A549 (cell line): ENCODE measurements at regions not wholly inside any gene's neighbourhood (a gene's known extent, or its start where the extent isn't known, plus 50 kb on each side); places are given as distances from the start of the nearest gene placed in this dataset.

Experiments
- ATAC-seq, 2 experiments: fragments of 200-7000 bp in 1 of 2; fragments of >200 bp in 1 of 2; cut with Nextera tagmentation in 1 of 2; cut with Tn5 transposase in 1 of 2; 3 replicates each; pipeline versions ENCODE4 v1.8.0 to v1.9.1; 2018 to 2020; ENCODE audit warnings: mild to moderate bottlenecking in 1 of 2, moderate library complexity in 1 of 2
- CTCF ChIA-PET: fragments of 300-600 bp; sonication (Branson Sonifier 250); formaldehyde crosslinking; extraction: SDS; loops from one replicate; lab custom pipeline; 2021; ENCODE audit warnings: antibody characterized with exemption, inconsistent platforms; lab: Yijun Ruan, JAX
- POLR2A ChIA-PET: fragments of 350-600 bp; formaldehyde crosslinking; extraction: SDS; loops from one replicate; lab custom pipeline; 2021; ENCODE audit warnings: antibody characterized with exemption, inconsistent platforms; lab: Yijun Ruan, JAX
- DNase-seq, 2 experiments: peaks; one replicate each; pipeline versions ENCODE4 v3.0.0 to v3.0.0-alpha.2; 2011 to 2016; ENCODE audit warnings: low read depth in 1 of 2, low spot score in 1 of 2
- FAIRE-seq: peaks from 2 replicates; lab custom pipeline; 2011; peaks lifted over from hg19 to GRCh38; lab: Jason Lieb, UNC
- H3K27ac ChIP-seq, 2 experiments: fragments of >200 bp; sonication (Bioruptor Twin); formaldehyde crosslinking; 3 replicates each; pipeline ENCODE4 v1.5.1; 2016 to 2017
- H3K4me1 ChIP-seq: fragments of >200 bp; sonication (Bioruptor Twin); formaldehyde crosslinking; 3 replicates; pipeline ENCODE4 v1.6.1; 2016
- H3K4me2 ChIP-seq: fragments of >200 bp; sonication (Bioruptor Twin); formaldehyde crosslinking; 3 replicates; pipeline ENCODE4 v1.6.1; 2016
- H3K4me3 ChIP-seq: fragments of >200 bp; sonication (Bioruptor Twin); formaldehyde crosslinking; 3 replicates; pipeline ENCODE4 v1.5.1; 2016
- H3K9me3 ChIP-seq: fragments of >200 bp; sonication (Bioruptor Twin); formaldehyde crosslinking; 3 replicates; pipeline ENCODE4 v1.6.1; 2016
- ATOH8 ChIP-seq: fragments of 250-450 bp; sonication (Bioruptor Pico); IDR thresholded peaks from 2 replicates; pipeline ENCODE4 v1.5.0; 2020; ENCODE audit warnings: low read depth, mild to moderate bottlenecking, moderate library complexity
- CEBPB ChIP-seq, 2 experiments: fragments of >200 bp in 1 of 2; sonication (Bioruptor Twin) in 1 of 2; formaldehyde crosslinking in 1 of 2; IDR thresholded peaks; 2 replicates each; pipeline ENCODE4 v1.6.1; 2012 to 2016
- E2F6 ChIP-seq: IDR thresholded peaks from 2 replicates; pipeline ENCODE4 v1.6.1; 2012; ENCODE audit warnings: low read depth, borderline replicate concordance
- EHF ChIP-seq: fragments of 250-450 bp; sonication (Bioruptor Pico); IDR thresholded peaks from 2 replicates; pipeline ENCODE4 v1.5.0; 2020; ENCODE audit warnings: mild to moderate bottlenecking
- ELK1 ChIP-seq: fragments of 150-350 bp; IDR thresholded peaks from 2 replicates; pipeline ENCODE4 v1.6.1; 2014; ENCODE audit warnings: low read depth, mild to moderate bottlenecking, low read length
- HMGXB4 ChIP-seq: fragments of 250-450 bp; sonication (Bioruptor Pico); IDR thresholded peaks from 2 replicates; pipeline ENCODE4 v1.5.0; 2021; ENCODE audit warnings: mild to moderate bottlenecking, moderate library complexity, borderline replicate concordance
- HOXA7 ChIP-seq: fragments of 250-450 bp; sonication (Bioruptor Pico); IDR thresholded peaks from 2 replicates; pipeline ENCODE4 v1.5.0; 2020; ENCODE audit warnings: mild to moderate bottlenecking, moderate library complexity
- JUN ChIP-seq, 2 experiments: fragments of >200 bp; sonication (Bioruptor Twin); formaldehyde crosslinking; IDR thresholded peaks; 2 replicates in 1 of 2; 3 replicates in 1 of 2; pipeline ENCODE4 v1.6.1; 2016 to 2017
- KDM5A ChIP-seq: fragments of 200-600 bp; sonication (generic); IDR thresholded peaks from 2 replicates; pipeline ENCODE4 v1.6.1; 2016; ENCODE audit warnings: antibody characterized with exemption, mild to moderate bottlenecking
- MAFK ChIP-seq: fragments of 450-650 bp; IDR thresholded peaks from 2 replicates; pipeline ENCODE4 v1.6.1; 2014; ENCODE audit not compliant: partially characterized antibody
- MAZ ChIP-seq: fragments of 150-350 bp; IDR thresholded peaks from 2 replicates; pipeline ENCODE4 v1.6.1; 2014; ENCODE audit warnings: antibody characterized with exemption, low read depth, low read length, borderline replicate concordance
- NFE2L2 ChIP-seq: fragments of 150-350 bp; conservative IDR thresholded peaks from 2 replicates; pipeline ENCODE4 v1.6.1; 2014; ENCODE audit warnings: low read length
- POLR2AphosphoS2 ChIP-seq: conservative IDR thresholded peaks from 2 replicates; pipeline ENCODE4 v1.6.1; 2012; ENCODE audit warnings: low read length, improper control_type of control experiment, inconsistent platforms
- RCOR1 ChIP-seq: fragments of 150-350 bp; IDR thresholded peaks from 2 replicates; pipeline ENCODE4 v1.6.1; 2014; ENCODE audit warnings: antibody characterized with exemption, low read length, low read depth
- REST ChIP-seq: fragments of 200-600 bp; sonication (generic); IDR thresholded peaks from 2 replicates; pipeline ENCODE4 v1.6.1; 2016; ENCODE audit warnings: antibody characterized with exemption, mild to moderate bottlenecking, moderate library complexity
- SMC3 ChIP-seq: fragments of >200 bp; sonication (Bioruptor Twin); formaldehyde crosslinking; IDR thresholded peaks from 3 replicates; pipeline ENCODE4 v1.6.1; 2018; ENCODE audit warnings: inconsistent platforms
- USF2 ChIP-seq: fragments of 450-650 bp; IDR thresholded peaks from 2 replicates; pipeline ENCODE4 v1.6.1; 2014; ENCODE audit warnings: antibody characterized with exemption
- ZC3H11A ChIP-seq: fragments of 450-650 bp; IDR thresholded peaks from 2 replicates; pipeline ENCODE4 v1.6.1; 2014; ENCODE audit warnings: antibody characterized with exemption, mild to moderate bottlenecking
- ZFP36 ChIP-seq: fragments of 450-650 bp; IDR thresholded peaks from 2 replicates; pipeline ENCODE4 v1.6.1; 2014; ENCODE audit warnings: borderline replicate concordance; ENCODE audit not compliant: partially characterized antibody
- WGBS: methylation state at CpG from one replicate; pipeline ENCODE4 v1.1.6; 2017; ENCODE audit errors: missing lambda C conversion rate; 5-methylcytosine and 5-hydroxymethylcytosine counted together

- CTCF ChIA-PET: interaction anchor here (2.0 kb wide), 1 partner anchor 18 kb away, joined by 5 read pairs; no protein-coding TSS in a partner anchor
- no peak for ATAC-seq
Observed at GRCh38 chr13:39960191-39960590, 304.7 kb downstream of the COG6 start.

GRCh38 chr13:39961036-39961435 is 305.6 kb downstream of the COG6 start:
- H3K9me3 ChIP-seq: no peaks in the 10 kb centered on the region
- no peak overlapping the region for H3K4me2 ChIP-seq
- no peak overlapping the region for H3K27ac ChIP-seq
- POLR2A ChIA-PET: no interaction called here
- H3K4me1 ChIP-seq: no peaks in the 10 kb centered on the region
- no peak for FAIRE-seq
- TF ChIP-seq MAZ (no peak), ZFP36 (no peak), ELK1 (no peak), USF2 (no peak), NFE2L2 (no peak), SMC3 (no peak), RCOR1 (no peak), KDM5A (no peak), HOXA7 (no peak), REST (no peak), ATOH8 (no peak), POLR2AphosphoS2 (no peak), CEBPB (IDR thresholded peaks at IDR 0.05) (no peak)
- TF ChIP-seq, all 56 proteins: peak for 0
- DNase-seq (no peak), ATAC-seq (no peak)
- 12% methylated on average over 1 of the region's 1 CpG for WGBS
- CTCF ChIA-PET: interaction anchor here (0.6 to 2.0 kb wide), 2 partner anchors 19 to 959 kb away, joined by 4 to 5 read pairs; no protein-coding TSS in a partner anchor
- H3K4me3 ChIP-seq: no peak overlapping the region

More at GRCh38 chr13:39960191-39960590, 304.7 kb downstream of the COG6 start:
- H3K9me3 ChIP-seq: no peaks in the 10 kb centered on the region
- TF ChIP-seq HMGXB4 (CRISPR knock-in tag): no peak
- TF ChIP-seq SMC3: no peak
- no peak for TF ChIP-seq MAFK
- TF ChIP-seq HOXA7: no peak
- TF ChIP-seq ZC3H11A: no peak
- no peak for TF ChIP-seq POLR2AphosphoS2
- no peak for TF ChIP-seq JUN (IDR thresholded peaks at IDR 0.05)
- TF ChIP-seq EHF: no peak
- TF ChIP-seq E2F6: no peak
- H3K4me1 ChIP-seq: no peaks in the 10 kb centered on the region
- no peak for DNase-seq
- no peak overlapping the region for H3K27ac ChIP-seq
- WGBS: 61% methylated on average over 3 of the region's 3 CpGs
- FAIRE-seq: no peak
- H3K4me2 ChIP-seq: no peak overlapping the region
- no peak overlapping the region for H3K4me3 ChIP-seq
- POLR2A ChIA-PET: no interaction called here
